ENCODE measurements at regions not wholly inside any gene's neighbourhood (a gene's known extent, or its start where the extent isn't known, plus 50 kb on each side); places are given as distances from the start of the nearest gene placed in this dataset.

DNA sequence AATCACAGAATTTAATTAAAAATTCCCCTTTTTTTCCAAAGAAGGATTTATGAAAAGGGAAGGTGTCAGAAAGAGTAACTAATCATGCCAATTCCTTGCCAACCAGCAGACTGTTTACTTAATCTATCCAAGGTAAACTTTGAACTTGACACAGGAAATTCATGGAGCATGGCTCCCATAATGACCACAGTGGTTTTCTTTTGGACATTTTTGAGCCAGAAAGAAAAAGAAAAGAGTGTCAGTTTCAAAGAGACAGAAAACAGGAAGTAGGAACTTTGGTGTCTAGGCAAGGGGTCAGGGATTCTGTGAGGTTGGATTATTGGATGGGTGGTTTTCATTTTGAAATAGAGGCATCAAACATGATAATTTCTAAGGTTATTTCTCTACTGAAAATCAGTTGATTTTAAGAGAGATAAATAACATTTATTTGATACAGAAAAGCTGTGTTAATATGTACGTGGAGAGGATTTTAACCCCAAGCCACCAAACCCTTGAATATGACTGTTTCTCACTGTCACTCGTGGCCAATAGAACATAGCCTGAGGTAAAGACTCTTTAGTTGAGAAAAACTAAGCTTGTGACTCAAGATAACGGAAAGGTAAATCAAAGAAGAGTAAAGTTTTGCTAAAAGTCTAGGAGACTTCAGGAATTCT lies 196.1 kb downstream of the TTC6 start:
- H3K27ac ChIP-seq, result no peak overlapping the region
- intact Hi-C loops (cut with DNase I), result no loop called here
- H3K36me3 ChIP-seq, result no peaks in the 10 kb centered on the region
- no peaks in the 10 kb centered on the region for H3K9me3 ChIP-seq
- TF ChIP-seq CTCF (IDR thresholded peaks at IDR 0.05), result no peak
- no peaks in the 10 kb centered on the region for H3K4me1 ChIP-seq
- H3K27me3 ChIP-seq, result no peaks in the 10 kb centered on the region
- no peak overlapping the region for H3K4me3 ChIP-seq
- DNase-seq (no peak), ATAC-seq (no peak)

- no peak for DNase-seq
- no peak for ATAC-seq
- TF ChIP-seq CTCF (IDR thresholded peaks at IDR 0.05), result no peak
- Histone ChIP-seq H3K27ac (no peak overlapping the region), H3K9me3 (no peaks in the 10 kb centered on the region), H3K27me3 (no peaks in the 10 kb centered on the region), H3K4me3 (no peak overlapping the region), H3K4me1 (no peaks in the 10 kb centered on the region), H3K36me3 (no peaks in the 10 kb centered on the region)
- intact Hi-C loops (cut with DNase I), result no loop called here
Observed at GRCh38 chr14:37792124-37792523, 196.7 kb downstream of the TTC6 start.

GRCh38 chr14:37796703-37797416 lies 201.4 kb downstream of the TTC6 start:
- ATAC-seq, result no peak
- H3K4me3 ChIP-seq, result no peak overlapping the region
- H3K4me1 ChIP-seq, result no peaks in the 10 kb centered on the region
- no peaks in the 10 kb centered on the region for H3K36me3 ChIP-seq
- DNase-seq, result no peak
- H3K9me3 ChIP-seq, result no peaks in the 10 kb centered on the region
- H3K27me3 ChIP-seq, result no peaks in the 10 kb centered on the region
- TF ChIP-seq CTCF (IDR thresholded peaks at IDR 0.05), result no peak
- no peak overlapping the region for H3K27ac ChIP-seq
- intact Hi-C loops (cut with DNase I), result no loop called here

- intact Hi-C loops (cut with DNase I), result no loop called here
Observed at GRCh38 chr14:37797675-37798074, 202.2 kb downstream of the TTC6 start.

GRCh38 chr14:37807722-37808121 lies 212.3 kb downstream of the TTC6 start:
- intact Hi-C loops (cut with DNase I), result no loop called here
- Histone ChIP-seq H3K9me3 (no peaks in the 10 kb centered on the region), H3K4me1 (no peaks in the 10 kb centered on the region), H3K36me3 (no peaks in the 10 kb centered on the region), H3K27ac (no peak overlapping the region), H3K4me3 (no peak overlapping the region), H3K27me3 (no peaks in the 10 kb centered on the region)
- ATAC-seq (no peak), DNase-seq (no peak)
- no peak for TF ChIP-seq CTCF (IDR thresholded peaks at IDR 0.05)

More at GRCh38 chr14:37797675-37798074, 202.2 kb downstream of the TTC6 start:
- H3K27me3 ChIP-seq, result no peaks in the 10 kb centered on the region
- no peak overlapping the region for H3K27ac ChIP-seq
- ATAC-seq, result no peak
- no peak for TF ChIP-seq CTCF (IDR thresholded peaks at IDR 0.05)
- no peak overlapping the region for H3K4me3 ChIP-seq
- H3K9me3 ChIP-seq, result no peaks in the 10 kb centered on the region
- no peaks in the 10 kb centered on the region for H3K4me1 ChIP-seq
- DNase-seq, result no peak
- no peaks in the 10 kb centered on the region for H3K36me3 ChIP-seq

Measured in upper lobe of right lung (tissue), 1 donor.